Activated T-helper 1 cell treated with Interleukin-2 at 50 U/mL for 16 hours (primary cell): ENCODE measurements at regions not wholly inside any gene's neighbourhood (a gene's known extent, or its start where the extent isn't known, plus 50 kb on each side); places are given as distances from the start of the nearest gene placed in this dataset.

Source experiments
- DNase-seq: peaks from one replicate; pipeline ENCODE4 v3.0.0-alpha.2; 2020; ENCODE audit warnings: low read depth

- no peak for DNase-seq
Measured at GRCh38 chr3:87414271-87414670, 137.9 kb upstream of the POU1F1 start.

DNA sequence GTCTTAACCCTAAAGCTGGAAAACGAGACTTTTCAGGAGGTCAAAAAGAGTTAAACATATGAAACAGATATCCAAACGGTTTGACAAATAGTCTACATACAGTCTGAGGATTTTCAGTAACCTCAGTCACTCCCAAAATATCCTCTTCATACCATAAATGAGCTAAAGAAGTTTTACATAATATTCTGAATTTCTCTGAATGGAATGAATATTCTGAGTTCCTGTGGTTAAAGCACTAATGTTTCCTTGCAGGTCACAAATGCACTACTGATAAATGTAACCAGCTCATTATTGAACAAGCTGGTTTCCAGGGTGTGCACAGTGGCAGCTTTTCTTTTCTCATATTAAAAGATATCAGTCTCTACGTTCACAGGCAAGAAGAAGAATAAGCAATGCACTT, 137.4 kb upstream of the POU1F1 start:
- no peak for DNase-seq

GRCh38 chr3:87410110-87410509, 133.7 kb upstream of the POU1F1 start:
- DNase-seq: no peak

DNA sequence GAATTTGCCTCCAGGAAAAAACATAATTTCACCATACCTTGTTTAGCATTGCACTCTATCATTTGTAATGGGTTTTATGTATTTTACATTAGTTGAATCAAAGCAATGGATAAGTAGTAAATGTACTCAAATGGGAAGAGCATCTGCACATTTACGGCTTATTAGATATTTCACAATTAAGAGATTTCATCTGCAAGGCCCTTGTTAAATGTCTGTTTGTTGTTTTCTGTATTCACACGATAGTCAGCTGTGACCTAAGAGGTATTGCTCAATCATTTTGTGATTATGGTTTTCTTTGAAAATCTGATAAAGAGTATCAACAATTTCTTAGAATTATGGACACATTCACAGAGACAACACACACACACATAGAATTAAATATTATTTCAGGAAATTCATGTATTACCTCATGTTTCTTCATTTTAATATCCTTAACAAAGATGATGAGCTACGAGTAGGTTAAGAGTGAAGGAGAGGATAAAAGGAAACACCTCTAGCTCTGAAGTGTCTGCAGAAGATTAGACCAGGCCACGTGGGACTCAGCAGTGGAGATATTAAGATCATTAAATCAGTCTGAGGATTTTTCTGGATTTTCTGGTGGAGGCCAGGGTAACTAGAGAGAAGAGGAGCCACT, 121.9 kb upstream of the POU1F1 start:
- DNase-seq: no peak

- no peak for DNase-seq
Measured at GRCh38 chr3:87397211-87397610, 120.8 kb upstream of the POU1F1 start.

DNA sequence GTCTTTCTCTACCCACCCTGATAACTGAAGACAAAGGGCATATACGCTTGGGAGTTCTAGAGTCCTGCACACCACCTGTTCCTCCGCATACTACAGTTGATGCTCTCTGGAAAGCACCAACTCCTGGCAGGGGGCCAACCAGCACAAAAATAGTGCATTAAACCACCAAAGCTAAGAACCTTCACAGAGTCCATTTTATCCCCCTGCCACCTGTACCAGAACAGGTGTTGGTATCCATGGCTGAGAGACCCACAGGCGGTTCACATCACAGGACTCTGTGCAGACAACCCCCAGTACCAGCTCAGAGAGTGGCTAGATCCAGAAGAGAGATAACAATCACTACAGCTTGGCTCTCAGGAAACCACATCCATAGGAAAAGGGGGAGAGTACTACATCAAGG, 114.4 kb upstream of the POU1F1 start:
- DNase-seq: no peak

DNA sequence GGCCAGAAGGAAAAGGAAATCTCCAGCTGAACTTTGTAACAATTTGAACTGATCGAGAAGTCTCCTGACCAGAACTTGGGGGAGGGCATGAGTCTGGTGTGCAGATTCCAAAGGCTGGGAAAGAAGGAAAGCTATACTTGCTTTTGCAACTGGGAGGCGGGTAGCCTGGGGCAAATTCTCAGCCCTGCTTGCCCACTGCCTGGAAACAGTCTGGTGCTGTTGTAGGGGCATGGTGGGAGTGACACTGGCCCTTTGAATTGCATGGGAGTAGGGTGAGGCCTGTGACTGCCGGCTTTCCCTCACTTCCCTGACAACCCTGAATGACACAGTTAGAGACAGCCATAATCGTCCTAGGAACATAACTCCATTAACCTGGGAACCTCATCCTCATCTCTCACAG, 114.0 kb upstream of the POU1F1 start:
- no peak for DNase-seq

DNA sequence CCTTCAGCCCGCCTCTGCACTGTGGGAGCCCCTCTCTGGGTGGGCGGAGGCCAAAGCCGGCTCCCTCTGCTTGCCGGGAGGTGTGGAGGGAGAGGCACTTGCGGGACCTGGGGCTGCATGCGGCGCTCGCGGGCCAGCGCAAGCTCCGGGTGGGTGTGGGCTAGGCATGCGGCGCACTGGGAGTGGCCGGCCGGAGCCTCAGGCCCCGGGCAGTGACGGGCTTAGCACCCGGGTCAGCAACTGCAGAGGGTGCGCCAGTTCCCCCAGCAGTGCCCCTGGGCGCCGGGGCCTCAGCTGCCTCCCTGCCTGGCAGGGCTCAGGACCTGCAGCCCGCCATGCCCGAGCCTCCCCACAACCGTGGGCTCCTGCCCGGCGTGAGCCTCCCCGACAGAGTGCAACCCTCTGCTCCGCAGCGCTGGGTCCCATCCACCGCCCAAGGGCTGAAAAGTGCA, 98.9 kb upstream of the POU1F1 start:
- no peak for DNase-seq

DNA sequence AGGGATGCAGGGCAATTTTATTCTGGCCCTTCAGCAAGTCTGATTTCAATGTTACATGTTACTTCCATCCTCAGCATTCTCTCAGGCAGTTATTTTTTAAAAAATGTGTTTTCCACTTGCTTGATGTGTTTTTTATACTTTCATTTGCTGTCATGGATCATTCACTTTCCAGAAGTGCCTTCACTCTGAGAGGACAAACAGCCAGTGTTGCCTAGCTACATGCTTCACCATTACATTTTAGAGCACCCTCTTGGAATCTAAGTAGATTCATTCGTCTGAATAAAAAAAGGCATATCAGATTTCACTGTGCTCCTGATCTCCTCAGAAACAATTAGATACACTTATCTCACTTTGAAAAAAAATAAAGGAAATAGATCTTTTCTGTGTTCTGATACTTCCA, 93.6 kb upstream of the POU1F1 start:
- DNase-seq: no peak

DNA sequence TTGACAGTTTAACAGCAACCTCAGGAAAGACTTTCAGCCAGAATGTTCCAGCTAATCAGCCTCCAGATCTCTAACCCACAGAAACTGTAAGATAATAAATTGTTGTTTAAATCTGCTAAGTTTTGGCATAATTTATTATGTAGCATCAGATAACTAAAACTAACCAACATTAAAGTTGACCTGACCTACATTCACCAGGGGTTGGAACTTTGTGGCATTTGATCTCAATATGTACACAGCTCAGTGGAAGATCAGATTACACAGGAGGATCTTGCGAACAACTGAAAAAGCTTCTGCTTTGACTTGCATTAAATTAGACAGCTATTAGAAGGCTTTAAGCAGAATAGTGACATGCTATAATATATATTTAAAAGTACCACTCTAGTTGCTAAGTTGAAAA, 91.4 kb upstream of the POU1F1 start:
- DNase-seq: no peak

DNA sequence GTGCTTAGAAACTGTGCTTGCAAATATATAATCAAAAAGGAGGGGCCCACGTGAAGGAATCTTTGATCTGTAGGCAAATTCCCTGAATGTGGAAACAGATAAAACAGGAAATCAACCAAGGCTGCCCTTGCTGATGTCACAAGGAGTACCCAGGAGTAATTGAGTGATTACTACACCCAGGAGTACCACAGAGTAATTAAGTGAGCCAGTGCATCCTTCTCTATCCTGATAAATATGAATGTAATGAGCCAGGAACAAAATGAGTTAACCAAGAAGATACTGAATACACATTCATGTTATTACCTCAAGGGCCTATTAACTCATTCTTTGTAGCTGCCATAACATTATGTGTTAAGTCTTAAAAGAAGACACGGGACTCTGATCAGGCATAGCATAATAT, 87.3 kb upstream of the POU1F1 start:
- DNase-seq: no peak

DNA sequence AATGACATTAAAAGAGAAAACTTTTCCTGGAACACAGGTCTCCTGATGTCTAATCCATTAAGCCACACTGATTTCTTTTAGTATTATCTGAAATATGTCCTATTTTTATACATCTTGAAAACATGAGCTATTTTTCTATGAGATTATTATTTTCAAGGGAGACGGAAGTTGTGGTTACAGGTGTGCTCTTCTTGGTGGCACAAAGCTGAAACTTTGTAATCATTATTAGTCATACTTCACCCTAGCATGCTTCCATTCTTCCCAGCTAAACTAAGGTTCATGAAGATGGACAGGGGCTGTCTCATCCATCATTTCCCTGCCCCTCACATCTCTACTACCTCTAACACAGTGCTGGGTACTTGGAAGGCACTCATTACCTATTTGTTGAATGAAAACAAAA, 85.6 kb upstream of the POU1F1 start:
- no peak for DNase-seq

DNA sequence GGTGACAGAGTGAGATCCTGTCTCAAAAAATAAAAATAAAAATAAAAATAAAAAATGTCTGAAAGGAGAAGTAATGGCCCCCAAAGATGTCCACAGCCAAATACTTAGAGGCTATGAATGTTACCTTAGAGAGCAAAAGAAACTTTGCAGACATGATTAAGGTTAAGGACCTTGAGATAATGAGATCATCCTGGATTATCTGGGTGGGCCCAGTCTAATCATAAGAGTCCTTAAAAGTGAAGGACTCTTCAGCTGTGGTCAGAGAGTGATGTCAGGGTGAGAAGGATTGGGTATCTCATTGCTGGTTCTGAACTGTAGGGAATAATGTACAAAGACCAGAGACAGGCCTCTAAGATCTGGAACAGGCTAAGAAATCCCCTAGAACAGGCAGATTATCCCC, 84.9 kb upstream of the POU1F1 start:
- no peak for DNase-seq

DNA sequence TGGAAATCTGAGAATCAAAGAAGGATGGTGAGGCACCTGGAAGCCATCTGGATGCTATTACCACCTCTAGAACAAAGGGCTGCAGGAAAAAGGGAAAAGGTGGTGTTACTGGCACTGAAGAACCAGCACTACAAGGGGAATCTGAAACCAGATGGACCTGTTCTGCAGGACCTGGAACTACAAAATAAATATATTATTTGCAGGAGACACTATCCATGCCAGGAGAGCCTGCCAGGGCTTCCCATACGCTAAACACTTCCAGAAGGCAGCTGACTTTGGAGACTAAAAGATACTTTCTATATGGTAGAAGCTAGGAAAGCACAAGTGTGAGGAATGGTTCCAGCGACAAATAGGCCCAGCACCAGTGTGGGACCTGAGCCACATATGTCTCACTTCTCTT, 83.4 kb upstream of the POU1F1 start:
- DNase-seq: no peak

- no peak for DNase-seq
Measured at GRCh38 chr3:87359025-87359424, 82.6 kb upstream of the POU1F1 start.

- no peak for DNase-seq
Measured at GRCh38 chr3:87358066-87358465, 81.7 kb upstream of the POU1F1 start.

GRCh38 chr3:87354398-87354797, 78.0 kb upstream of the POU1F1 start:
- DNase-seq: no peak

- DNase-seq: no peak
Measured at GRCh38 chr3:87351937-87352336, 75.6 kb upstream of the POU1F1 start.

- no peak for DNase-seq
Measured at GRCh38 chr3:87350367-87351199, 74.2 kb upstream of the POU1F1 start.

DNA sequence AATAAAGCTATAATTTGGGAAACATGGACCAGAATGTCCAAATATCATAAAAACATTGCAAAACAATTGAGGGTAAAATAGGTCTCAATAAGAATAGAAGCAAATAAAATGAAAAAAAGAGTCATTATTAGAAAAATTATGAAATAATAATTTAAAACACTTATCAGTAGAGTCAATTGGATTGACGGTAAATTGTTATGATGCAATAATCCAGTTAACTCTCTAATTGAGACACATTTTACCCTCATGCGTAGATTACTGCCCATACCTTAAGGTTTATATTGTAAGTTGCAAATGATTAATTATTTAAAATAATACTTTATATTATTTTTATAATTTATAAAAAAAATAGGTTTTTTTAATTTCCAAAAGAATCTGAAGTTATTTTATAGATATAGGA, 73.4 kb upstream of the POU1F1 start:
- no peak for DNase-seq

- no peak for DNase-seq
Measured at GRCh38 chr3:87336761-87337160, 60.4 kb upstream of the POU1F1 start.

GRCh38 chr3:87335931-87336330, 59.5 kb upstream of the POU1F1 start:
- no peak for DNase-seq

DNA sequence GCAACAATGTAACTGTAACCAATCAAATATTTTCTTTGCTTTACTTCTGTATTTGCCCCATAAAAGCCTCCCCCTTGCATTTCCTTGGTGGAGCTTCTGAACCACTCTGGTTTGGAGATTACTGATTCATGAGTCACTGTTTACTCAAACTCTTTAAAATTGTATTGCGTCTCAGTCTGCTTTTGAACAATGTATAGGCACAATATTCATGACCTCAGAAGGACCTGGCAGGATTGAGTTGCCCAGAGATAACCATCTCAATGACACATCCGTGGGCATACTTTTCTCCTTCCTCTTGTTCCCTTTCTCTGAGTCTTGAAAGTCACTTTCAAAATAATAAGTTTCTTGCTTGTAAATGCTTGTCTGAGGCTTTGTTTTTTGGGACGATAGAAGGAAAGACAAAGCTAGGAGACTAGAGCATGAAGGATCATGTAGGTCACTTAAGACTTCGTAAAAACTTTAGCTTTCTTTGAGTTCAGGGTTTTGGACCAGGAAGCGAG, 57.1 kb upstream of the POU1F1 start:
- no peak for DNase-seq

GRCh38 chr3:87332789-87333188, 56.4 kb upstream of the POU1F1 start:
- DNase-seq: no peak
